CD8-positive, alpha-beta memory T cell (primary cell): ENCODE measurements at regions not wholly inside any gene's neighbourhood (a gene's known extent, or its start where the extent isn't known, plus 50 kb on each side); places are given as distances from the start of the nearest gene placed in this dataset.
A peak's percentile ranks its signal among the peaks of the same experiment; 100 is the strongest.
"Not testable (repeated sequence)": the region's sequence is repeated elsewhere in the genome, so short reads cannot be mapped to it uniquely, and the experiment has no call there.

ENCODE experiments used
- CTCF ChIA-PET: fragments of 350-600 bp; sonication (Branson Sonifier 250); formaldehyde crosslinking; loops from one replicate; lab custom pipeline; 2021; ENCODE audit warnings: antibody characterized with exemption; lab: Charles Lee
- POLR2A ChIA-PET: fragments of 350-600 bp; sonication (Branson Sonifier 250); formaldehyde crosslinking; loops from one replicate; lab custom pipeline; 2021; ENCODE audit warnings: antibody characterized with exemption; lab: Charles Lee
- DNase-seq, 5 donors: peaks; one replicate each; pipeline versions ENCODE4 v3.0.0 to v3.0.0-alpha.2; 2020 to 2022; ENCODE audit warnings: mixed read lengths in 1 of 5
- H3K27ac ChIP-seq: one replicate; pipeline ENCODE4 v1.7.0; 2013; ENCODE audit warnings: low read depth, mild to moderate bottlenecking, low read length, moderate library complexity
- H3K27me3 ChIP-seq: 2 replicates; pipeline ENCODE4 v1.7.0; 2013; ENCODE audit warnings: low read length, mild to moderate bottlenecking; ENCODE audit not compliant: insufficient read depth, poor library complexity, severe bottlenecking
- H3K36me3 ChIP-seq: 2 replicates; pipeline ENCODE4 v1.7.0; 2013; ENCODE audit warnings: mild to moderate bottlenecking, low read length, moderate library complexity; ENCODE audit not compliant: insufficient read depth
- H3K4me1 ChIP-seq: 2 replicates; pipeline ENCODE4 v1.7.0; 2013; ENCODE audit warnings: mild to moderate bottlenecking, low read length, moderate library complexity; ENCODE audit not compliant: insufficient read depth
- H3K4me3 ChIP-seq: 2 replicates; pipeline ENCODE4 v1.7.0; 2013; ENCODE audit warnings: mild to moderate bottlenecking, low read length
- H3K9me3 ChIP-seq: 2 replicates; pipeline ENCODE4 v1.7.0; 2013; ENCODE audit warnings: mild to moderate bottlenecking, low read length
- H3K27ac Mint-ChIP-seq, 8 donors: one replicate each; pipeline ENCODE4 v1.8.0; 2020 to 2021; ENCODE audit warnings: mixed read lengths in 8 of 8, mild to moderate bottlenecking in 6 of 8, inconsistent platforms in 3 of 8, moderate library complexity in 3 of 8
- H3K27me3 Mint-ChIP-seq, 2 donors: one replicate each; pipeline ENCODE4 v1.8.0; 2020 to 2021; ENCODE audit warnings: mixed read lengths in 2 of 2, mild to moderate bottlenecking in 1 of 2, moderate library complexity in 1 of 2
- H3K36me3 Mint-ChIP-seq, 3 donors: one replicate each; pipeline ENCODE4 v1.8.0; 2020 to 2021; ENCODE audit warnings: mixed read lengths in 3 of 3, inconsistent platforms in 1 of 3, mild to moderate bottlenecking in 1 of 3
- H3K4me1 Mint-ChIP-seq, 3 donors: one replicate each; pipeline ENCODE4 v1.8.0; 2020 to 2021; ENCODE audit warnings: mixed read lengths in 3 of 3, inconsistent platforms in 1 of 3, mild to moderate bottlenecking in 1 of 3
- H3K4me3 Mint-ChIP-seq, 7 donors: one replicate each; pipeline ENCODE4 v1.8.0; 2020 to 2021; ENCODE audit warnings: mixed read lengths in 7 of 7, mild to moderate bottlenecking in 6 of 7, moderate library complexity in 4 of 7, inconsistent platforms in 2 of 7
- H3K9me3 Mint-ChIP-seq, 5 donors: one replicate each; pipeline ENCODE4 v1.8.0; 2020 to 2022; ENCODE audit warnings: mixed read lengths in 5 of 5, mild to moderate bottlenecking in 3 of 5, moderate library complexity in 2 of 5, inconsistent platforms in 1 of 5

GRCh38 chr12:75660107-75660530 is 148.7 kb upstream of the KRR1 start:
- POLR2A ChIA-PET: no interaction called here

GRCh38 chr12:75658901-75659823 is 147.8 kb upstream of the KRR1 start:
- Histone ChIP-seq H3K4me3 (no peak overlapping the region), H3K36me3 (no peaks in the 10 kb centered on the region), H3K9me3 (no peaks in the 10 kb centered on the region), H3K27ac (no peak overlapping the region), H3K4me1 (no peaks in the 10 kb centered on the region), H3K27me3 (no peaks in the 10 kb centered on the region)
- no peak overlapping the region for H3K27ac Mint-ChIP-seq
- no peak overlapping the region for H3K4me3 Mint-ChIP-seq
- H3K36me3 Mint-ChIP-seq: no peaks in the 10 kb centered on the region
- POLR2A ChIA-PET: no interaction called here
- no peaks in the 10 kb centered on the region for H3K27me3 Mint-ChIP-seq
- no peak for DNase-seq
- CTCF ChIA-PET: no interaction called here
- H3K9me3 Mint-ChIP-seq: no peaks in the 10 kb centered on the region
- peaks cover 12 to 24% (median 17%) of the 10 kb centered on the region in 3 donors for H3K4me1 Mint-ChIP-seq

More at GRCh38 chr12:75660107-75660530, 148.7 kb upstream of the KRR1 start:
- H3K27me3 ChIP-seq: no peaks in the 10 kb centered on the region
- H3K36me3 ChIP-seq: no peaks in the 10 kb centered on the region
- H3K4me3 ChIP-seq: no peak overlapping the region
- H3K4me1 ChIP-seq: no peaks in the 10 kb centered on the region
- no peak overlapping the region for H3K27ac ChIP-seq
- H3K27ac Mint-ChIP-seq: no peak overlapping the region
- CTCF ChIA-PET: no interaction called here
- no peaks in the 10 kb centered on the region for H3K9me3 Mint-ChIP-seq
- H3K9me3 ChIP-seq: no peaks in the 10 kb centered on the region
- no peak overlapping the region for H3K4me3 Mint-ChIP-seq
- no peak for DNase-seq
- H3K4me1 Mint-ChIP-seq: peaks cover 10 to 14% (median 13%) of the 10 kb centered on the region in 3 donors
- no peaks in the 10 kb centered on the region for H3K27me3 Mint-ChIP-seq
- H3K36me3 Mint-ChIP-seq: no peaks in the 10 kb centered on the region

GRCh38 chr12:75658286-75658685 is 146.9 kb upstream of the KRR1 start:
- H3K36me3 ChIP-seq: no peaks in the 10 kb centered on the region
- Mint-ChIP-seq H3K36me3 (no peaks in the 10 kb centered on the region), H3K4me1 (peaks cover 12 to 25% (median 17%) of the 10 kb centered on the region in 3 donors), H3K27ac (no peak overlapping the region), H3K9me3 (no peaks in the 10 kb centered on the region), H3K27me3 (no peaks in the 10 kb centered on the region), H3K4me3 (no peak overlapping the region)
- no peak overlapping the region for H3K4me3 ChIP-seq
- no peaks in the 10 kb centered on the region for H3K4me1 ChIP-seq
- no peaks in the 10 kb centered on the region for H3K27me3 ChIP-seq
- no peak for DNase-seq
- H3K27ac ChIP-seq: no peak overlapping the region
- H3K9me3 ChIP-seq: no peaks in the 10 kb centered on the region
- CTCF ChIA-PET: interaction anchor here (0.9 kb wide), 1 partner anchor 373 kb away, joined by 3 read pairs; the partner anchor contains the start of gene PHLDA1
- POLR2A ChIA-PET: no interaction called here

- POLR2A ChIA-PET: no interaction called here
- Histone ChIP-seq H3K4me1 (no peaks in the 10 kb centered on the region), H3K9me3 (no peaks in the 10 kb centered on the region), H3K36me3 (no peaks in the 10 kb centered on the region), H3K4me3 (no peak overlapping the region), H3K27ac (no peak overlapping the region), H3K27me3 (no peaks in the 10 kb centered on the region)
- DNase-seq: no peak
- H3K4me3 Mint-ChIP-seq: no peak overlapping the region
- peaks cover 12 to 25% (median 17%) of the 10 kb centered on the region in 3 donors for H3K4me1 Mint-ChIP-seq
- H3K27me3 Mint-ChIP-seq: no peaks in the 10 kb centered on the region
- no peak overlapping the region for H3K27ac Mint-ChIP-seq
- H3K9me3 Mint-ChIP-seq: no peaks in the 10 kb centered on the region
- CTCF ChIA-PET: interaction anchor here (0.9 kb wide), 1 partner anchor 374 kb away, joined by 3 read pairs; the partner anchor contains the start of gene PHLDA1
- H3K36me3 Mint-ChIP-seq: no peaks in the 10 kb centered on the region
Observed at GRCh38 chr12:75657831-75658230, 146.4 kb upstream of the KRR1 start.

GRCh38 chr12:75657354-75657753 is 145.9 kb upstream of the KRR1 start:
- H3K27ac ChIP-seq, H3K27ac Mint-ChIP-seq, POLR2A ChIA-PET, DNase-seq, H3K4me1 ChIP-seq, H3K9me3 Mint-ChIP-seq, H3K36me3 ChIP-seq, H3K27me3 ChIP-seq, H3K27me3 Mint-ChIP-seq, H3K9me3 ChIP-seq, H3K4me3 Mint-ChIP-seq, H3K36me3 Mint-ChIP-seq, H3K4me3 ChIP-seq: not testable (repeated sequence)
- CTCF ChIA-PET: interaction anchor here (0.9 kb wide), 1 partner anchor 374 kb away, joined by 3 read pairs; the partner anchor contains the start of gene PHLDA1
- peaks cover 12 to 25% (median 17%) of the 10 kb centered on the region in 3 donors for H3K4me1 Mint-ChIP-seq

- CTCF ChIA-PET: no interaction called here
Observed at GRCh38 chr12:75656648-75657047, 145.2 kb upstream of the KRR1 start.

GRCh38 chr12:75656210-75656609 is 144.8 kb upstream of the KRR1 start:
- Histone ChIP-seq H3K4me3 (no peak overlapping the region), H3K27ac (no peak overlapping the region), H3K36me3 (no peaks in the 10 kb centered on the region), H3K9me3 (no peaks in the 10 kb centered on the region), H3K27me3 (no peaks in the 10 kb centered on the region), H3K4me1 (no peaks in the 10 kb centered on the region)
- CTCF ChIA-PET: no interaction called here
- no peaks in the 10 kb centered on the region for H3K27me3 Mint-ChIP-seq
- peaks cover 12 to 25% (median 17%) of the 10 kb centered on the region in 3 donors for H3K4me1 Mint-ChIP-seq
- no peak for DNase-seq
- no peak overlapping the region for H3K4me3 Mint-ChIP-seq
- no peak overlapping the region for H3K27ac Mint-ChIP-seq
- no peaks in the 10 kb centered on the region for H3K9me3 Mint-ChIP-seq
- H3K36me3 Mint-ChIP-seq: no peaks in the 10 kb centered on the region
- POLR2A ChIA-PET: no interaction called here

More at GRCh38 chr12:75656648-75657047, 145.2 kb upstream of the KRR1 start:
- Mint-ChIP-seq H3K27ac (no peak overlapping the region), H3K9me3 (no peaks in the 10 kb centered on the region), H3K36me3 (no peaks in the 10 kb centered on the region), H3K4me3 (no peak overlapping the region), H3K4me1 (peaks cover 12 to 25% (median 17%) of the 10 kb centered on the region in 3 donors), H3K27me3 (no peaks in the 10 kb centered on the region)
- Histone ChIP-seq H3K9me3 (no peaks in the 10 kb centered on the region), H3K4me3 (no peak overlapping the region), H3K27ac (no peak overlapping the region), H3K4me1 (no peaks in the 10 kb centered on the region), H3K36me3 (no peaks in the 10 kb centered on the region), H3K27me3 (no peaks in the 10 kb centered on the region)
- no peak for DNase-seq
- POLR2A ChIA-PET: no interaction called here

GRCh38 chr12:75655315-75655806 is 144.0 kb upstream of the KRR1 start:
- Mint-ChIP-seq H3K9me3 (no peaks in the 10 kb centered on the region), H3K36me3 (no peaks in the 10 kb centered on the region), H3K27me3 (no peaks in the 10 kb centered on the region), H3K4me1 (peaks cover 12 to 25% (median 17%) of the 10 kb centered on the region in 3 donors), H3K4me3 (no peak overlapping the region), H3K27ac (peak overlapping the region in 6 of 8 donors; percentile 0 to 79 (median 18))
- DNase-seq: no peak
- no peaks in the 10 kb centered on the region for H3K4me1 ChIP-seq
- H3K27me3 ChIP-seq: no peaks in the 10 kb centered on the region
- no peaks in the 10 kb centered on the region for H3K36me3 ChIP-seq
- no peaks in the 10 kb centered on the region for H3K9me3 ChIP-seq
- no peak overlapping the region for H3K27ac ChIP-seq
- CTCF ChIA-PET: no interaction called here
- H3K4me3 ChIP-seq: no peak overlapping the region
- POLR2A ChIA-PET: no interaction called here
